ENCODE measurements at regions not wholly inside any gene's neighbourhood (a gene's known extent, or its start where the extent isn't known, plus 50 kb on each side); places are given as distances from the start of the nearest gene placed in this dataset.

DNA sequence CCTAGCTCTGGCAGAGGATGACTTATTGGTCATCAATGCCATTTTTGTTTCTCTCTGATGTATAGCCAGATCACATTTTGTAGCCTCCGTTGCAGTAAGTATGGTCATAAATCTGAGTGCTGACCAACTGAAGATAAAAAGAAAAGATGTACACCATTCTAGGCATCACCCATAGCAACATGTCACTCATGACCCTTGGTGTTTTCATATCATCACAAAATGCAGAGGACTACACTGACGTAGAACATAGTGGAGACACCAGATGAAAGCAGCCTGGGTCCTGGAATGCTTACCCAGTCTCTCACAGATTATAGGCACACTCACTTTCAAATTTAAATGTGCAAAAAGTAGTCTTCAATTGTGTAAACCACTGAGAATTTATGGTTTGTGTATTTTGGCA lies 172.8 kb downstream of the PDHA2 start:
- TF ChIP-seq, protein P1, sequence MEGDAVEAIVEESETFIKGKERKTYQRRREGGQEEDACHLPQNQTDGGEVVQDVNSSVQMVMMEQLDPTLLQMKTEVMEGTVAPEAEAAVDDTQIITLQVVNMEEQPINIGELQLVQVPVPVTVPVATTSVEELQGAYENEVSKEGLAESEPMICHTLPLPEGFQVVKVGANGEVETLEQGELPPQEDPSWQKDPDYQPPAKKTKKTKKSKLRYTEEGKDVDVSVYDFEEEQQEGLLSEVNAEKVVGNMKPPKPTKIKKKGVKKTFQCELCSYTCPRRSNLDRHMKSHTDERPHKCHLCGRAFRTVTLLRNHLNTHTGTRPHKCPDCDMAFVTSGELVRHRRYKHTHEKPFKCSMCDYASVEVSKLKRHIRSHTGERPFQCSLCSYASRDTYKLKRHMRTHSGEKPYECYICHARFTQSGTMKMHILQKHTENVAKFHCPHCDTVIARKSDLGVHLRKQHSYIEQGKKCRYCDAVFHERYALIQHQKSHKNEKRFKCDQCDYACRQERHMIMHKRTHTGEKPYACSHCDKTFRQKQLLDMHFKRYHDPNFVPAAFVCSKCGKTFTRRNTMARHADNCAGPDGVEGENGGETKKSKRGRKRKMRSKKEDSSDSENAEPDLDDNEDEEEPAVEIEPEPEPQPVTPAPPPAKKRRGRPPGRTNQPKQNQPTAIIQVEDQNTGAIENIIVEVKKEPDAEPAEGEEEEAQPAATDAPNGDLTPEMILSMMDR (IDR thresholded peaks at IDR 0.05) = no peak
- no peak for TF ChIP-seq ZFX (IDR thresholded peaks at IDR 0.05; ENCODE audit: borderline replicate concordance)

All from 22Rv1 (cell line).